T-helper 1 cell treated with Interleukin-12 subunit alpha and Interleukin-12 subunit beta and Interleukin-4 antibody, amounts not matched to agents 30 μg/mL and 1 μg/mL, for 36 hours (primary cell): ENCODE measurements at regions not wholly inside any gene's neighbourhood (a gene's known extent, or its start where the extent isn't known, plus 50 kb on each side); places are given as distances from the start of the nearest gene placed in this dataset.
"Not testable (repeated sequence)": the region's sequence is repeated elsewhere in the genome, so short reads cannot be mapped to it uniquely, and the experiment has no call there.

Experiments
- H3K27ac Mint-ChIP-seq: one replicate; pipeline ENCODE4 v1.8.0; 2021; ENCODE audit warnings: mild to moderate bottlenecking, mixed read lengths
- H3K27me3 Mint-ChIP-seq: one replicate; pipeline ENCODE4 v1.8.0; 2021; ENCODE audit warnings: low read depth, mixed read lengths
- H3K36me3 Mint-ChIP-seq: one replicate; pipeline ENCODE4 v1.8.0; 2021; ENCODE audit warnings: low read depth, mixed read lengths
- H3K4me1 Mint-ChIP-seq: one replicate; pipeline ENCODE4 v1.8.0; 2021; ENCODE audit warnings: low read depth, mixed read lengths
- H3K4me3 Mint-ChIP-seq: one replicate; pipeline ENCODE4 v1.8.0; 2021; ENCODE audit warnings: mild to moderate bottlenecking, moderate library complexity, mixed read lengths
- H3K9me3 Mint-ChIP-seq: one replicate; pipeline ENCODE4 v1.8.0; 2021; ENCODE audit warnings: mixed read lengths

DNA sequence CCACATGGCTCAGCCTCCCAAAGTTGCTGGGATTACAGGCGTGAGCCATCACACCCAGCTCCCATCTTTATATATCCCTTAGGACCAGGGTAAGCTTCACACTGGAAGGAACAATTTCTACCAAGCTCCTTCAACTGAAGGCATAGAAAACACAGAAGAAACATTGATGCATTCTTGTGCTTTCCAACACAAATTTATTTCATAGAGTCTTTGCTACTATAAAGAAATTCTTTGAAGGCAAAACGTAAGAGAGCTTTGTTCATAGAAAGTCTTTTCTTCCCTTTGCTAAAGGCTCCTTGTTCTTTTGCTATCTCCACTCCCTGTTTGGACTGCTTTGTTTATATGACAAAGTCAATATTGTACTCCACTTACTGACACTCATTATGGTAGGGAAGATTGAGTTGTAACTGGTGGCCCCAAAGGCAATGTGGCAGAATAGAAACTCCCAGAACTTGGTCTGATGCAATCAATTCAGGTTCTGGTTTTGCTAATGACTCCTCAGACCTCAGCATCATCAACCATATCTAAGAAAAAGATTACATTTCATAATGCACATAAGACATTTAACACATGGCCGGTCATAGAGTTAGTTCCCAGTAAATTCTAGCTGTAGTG is 97.4 kb upstream of the CLINT1 start:
- H3K27ac Mint-ChIP-seq: no peak overlapping the region
- H3K9me3 Mint-ChIP-seq: no peaks in the 10 kb centered on the region
- H3K27me3 Mint-ChIP-seq: peaks cover 28% of the 10 kb centered on the region
- peaks cover 1% of the 10 kb centered on the region for H3K4me1 Mint-ChIP-seq
- no peaks in the 10 kb centered on the region for H3K36me3 Mint-ChIP-seq
- H3K4me3 Mint-ChIP-seq: no peak overlapping the region

DNA sequence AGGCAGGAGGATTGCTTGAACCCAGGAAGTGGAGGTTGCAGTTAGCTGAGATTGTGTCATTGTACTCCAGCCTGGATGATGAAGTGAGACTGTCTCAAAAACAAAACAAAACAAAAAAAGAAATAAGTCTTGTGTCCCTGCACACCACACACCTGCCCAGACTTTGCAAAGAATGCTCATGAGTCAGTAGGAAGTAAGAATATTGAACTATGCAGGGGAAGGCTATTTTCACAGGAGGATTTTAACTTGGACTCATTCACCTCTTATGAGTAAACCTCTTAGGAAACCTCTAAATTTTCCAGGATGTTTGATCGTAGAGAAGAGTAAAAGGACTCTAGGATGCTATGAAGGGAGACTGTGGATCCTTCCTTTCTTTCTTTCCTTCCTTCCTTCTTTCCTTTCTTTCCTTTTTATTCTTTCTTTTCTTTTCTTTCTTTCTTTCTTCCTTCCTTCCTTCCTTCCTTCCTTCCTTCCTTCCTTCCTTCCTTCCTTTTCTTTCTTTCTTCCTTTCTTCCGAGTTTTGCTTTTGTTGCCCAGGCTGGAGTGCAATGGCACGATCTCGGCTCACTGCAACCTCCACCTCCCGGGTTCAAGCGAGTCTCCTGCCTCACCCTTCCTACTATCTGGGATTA is 96.7 kb upstream of the CLINT1 start:
- Mint-ChIP-seq H3K4me3 (no peak overlapping the region), H3K27me3 (peaks cover 22% of the 10 kb centered on the region), H3K9me3 (no peaks in the 10 kb centered on the region), H3K36me3 (no peaks in the 10 kb centered on the region), H3K4me1 (peaks cover 1% of the 10 kb centered on the region), H3K27ac (no peak overlapping the region)

DNA sequence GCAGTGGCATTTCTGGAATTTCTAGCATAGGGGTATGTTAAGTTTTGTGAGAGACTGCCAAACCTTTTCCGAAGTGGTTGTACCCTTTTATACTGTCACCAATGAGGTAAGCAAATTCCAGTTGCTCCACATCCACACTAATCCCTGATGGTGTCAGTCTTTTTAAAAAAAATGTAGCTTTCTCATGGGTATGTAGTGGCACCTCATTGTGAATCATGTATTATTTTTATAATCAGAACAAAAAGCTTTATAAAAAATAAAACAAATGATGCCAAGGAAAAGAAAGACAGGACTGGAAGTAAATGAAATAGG is 93.4 kb upstream of the CLINT1 start:
- peaks cover 6% of the 10 kb centered on the region for H3K4me1 Mint-ChIP-seq
- peaks cover 35% of the 10 kb centered on the region for H3K27me3 Mint-ChIP-seq
- no peaks in the 10 kb centered on the region for H3K9me3 Mint-ChIP-seq
- no peak overlapping the region for H3K4me3 Mint-ChIP-seq
- H3K36me3 Mint-ChIP-seq: no peaks in the 10 kb centered on the region
- no peak overlapping the region for H3K27ac Mint-ChIP-seq

DNA sequence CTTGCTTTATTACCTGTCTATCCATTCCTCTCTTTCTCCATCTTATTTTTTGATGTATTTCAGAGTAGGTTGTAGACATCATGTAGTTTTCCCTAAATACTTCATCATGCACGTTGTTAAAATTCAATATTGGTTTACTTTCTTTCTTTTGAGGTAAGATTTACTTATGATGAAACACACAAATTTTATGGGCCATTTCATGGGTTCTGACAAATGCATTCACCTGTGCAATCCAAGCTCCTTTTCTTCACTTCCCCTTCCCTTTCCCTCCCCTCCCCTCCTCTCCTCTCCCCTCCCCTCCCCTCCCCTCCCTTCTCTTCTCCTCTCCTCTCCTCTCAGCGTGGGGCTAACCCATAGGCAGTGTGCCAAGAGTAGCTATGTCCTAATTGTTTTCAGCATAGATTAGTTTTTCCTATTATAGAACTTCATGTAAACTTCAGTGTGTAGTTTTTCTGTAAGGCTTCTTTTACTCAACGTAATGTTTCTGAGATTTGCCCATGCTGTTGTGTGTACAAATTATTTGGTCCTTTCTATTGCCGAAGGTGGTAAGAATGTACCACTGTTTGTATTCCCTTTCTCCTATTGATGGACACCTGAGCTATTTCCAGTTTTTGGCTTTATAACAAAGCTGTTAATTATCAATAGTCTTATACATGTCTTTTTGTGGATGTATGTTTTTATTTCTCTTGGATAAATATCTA is 92.9 kb upstream of the CLINT1 start:
- H3K36me3 Mint-ChIP-seq: no peaks in the 10 kb centered on the region
- H3K9me3 Mint-ChIP-seq: no peaks in the 10 kb centered on the region
- H3K27me3 Mint-ChIP-seq: peaks cover 33% of the 10 kb centered on the region
- H3K4me3 Mint-ChIP-seq: no peak overlapping the region
- H3K27ac Mint-ChIP-seq: no peak overlapping the region
- H3K4me1 Mint-ChIP-seq: peaks cover 6% of the 10 kb centered on the region

DNA sequence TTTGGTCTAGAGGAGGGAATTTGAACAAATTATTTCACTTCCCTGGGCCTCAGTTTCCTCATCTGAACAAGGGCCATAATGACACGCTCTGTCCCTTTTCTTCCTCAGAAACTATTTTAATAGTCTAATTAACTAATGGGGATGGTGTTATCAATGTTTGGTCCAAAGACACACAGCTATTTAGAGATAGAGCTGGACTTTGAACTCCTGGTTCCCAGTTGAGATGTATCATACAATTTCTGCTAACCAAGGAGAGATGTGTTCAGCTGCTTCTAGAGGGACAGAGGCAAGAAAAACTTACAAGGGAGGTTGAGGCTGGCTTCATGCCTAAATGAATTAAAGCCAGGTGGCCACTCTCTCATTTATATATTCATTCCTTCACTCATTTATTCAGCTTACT is 90.6 kb upstream of the CLINT1 start:
- Mint-ChIP-seq H3K9me3 (no peaks in the 10 kb centered on the region), H3K27me3 (peaks cover 24% of the 10 kb centered on the region), H3K4me3 (no peak overlapping the region), H3K36me3 (no peaks in the 10 kb centered on the region), H3K27ac (no peak overlapping the region), H3K4me1 (peaks cover 5% of the 10 kb centered on the region)

DNA sequence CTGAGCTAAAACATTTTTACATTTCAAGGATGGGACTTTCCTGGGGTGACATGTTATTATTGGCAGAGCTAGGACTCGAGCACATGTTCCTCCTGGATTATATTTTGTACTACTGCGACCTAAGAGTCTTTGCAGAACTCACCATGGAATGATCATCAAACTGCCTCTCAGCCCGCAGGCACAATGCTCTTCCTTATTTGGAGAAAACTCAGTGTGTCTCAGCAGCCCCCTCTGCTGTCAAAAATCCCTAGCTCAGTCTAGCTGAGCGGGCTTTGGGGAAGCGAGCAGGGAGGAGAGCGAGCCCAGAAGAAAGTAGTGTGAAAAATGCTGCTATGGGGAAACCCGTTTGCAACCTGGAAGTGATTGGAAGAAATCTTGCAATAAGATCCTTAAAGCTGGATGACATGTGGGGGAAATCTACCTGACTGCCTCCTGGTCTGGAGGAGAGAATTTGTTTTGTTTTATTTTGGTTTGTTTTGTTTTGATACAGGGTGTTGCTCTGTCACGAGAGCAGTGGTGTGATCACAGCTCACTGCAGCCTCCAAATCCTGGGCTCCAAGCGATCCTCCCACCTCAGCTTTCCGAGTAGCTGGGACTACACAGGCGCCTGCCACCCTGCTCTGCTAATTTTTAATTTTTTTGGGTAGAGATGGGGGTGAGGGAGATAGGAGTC is 89.9 kb upstream of the CLINT1 start:
- Mint-ChIP-seq H3K4me3 (peak overlapping the region; percentile 5), H3K27ac (no peak overlapping the region), H3K36me3 (no peaks in the 10 kb centered on the region), H3K4me1 (peaks cover 5% of the 10 kb centered on the region), H3K27me3 (peaks cover 24% of the 10 kb centered on the region), H3K9me3 (no peaks in the 10 kb centered on the region)

DNA sequence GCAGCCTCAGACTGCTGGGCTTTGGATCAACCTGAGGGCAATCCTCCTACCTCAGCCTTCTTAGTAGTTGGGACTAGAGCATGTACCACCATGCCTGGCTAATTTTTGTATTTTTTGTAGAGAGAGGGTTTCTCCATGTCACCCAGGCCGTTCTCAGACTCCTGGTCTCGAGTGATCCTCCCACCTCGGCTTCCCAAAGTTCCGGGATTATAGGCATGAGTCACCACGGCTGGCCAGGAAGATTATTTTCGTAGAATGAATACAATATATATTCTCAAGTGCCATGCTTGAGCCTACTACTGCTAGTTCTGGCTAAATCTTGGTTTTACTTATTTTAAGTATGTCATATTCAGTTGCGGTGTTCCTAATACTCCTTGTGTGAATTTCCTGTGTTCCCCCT is 88.2 kb upstream of the CLINT1 start:
- no peak overlapping the region for H3K4me3 Mint-ChIP-seq
- H3K9me3 Mint-ChIP-seq: no peaks in the 10 kb centered on the region
- no peak overlapping the region for H3K27ac Mint-ChIP-seq
- H3K27me3 Mint-ChIP-seq: peaks cover 20% of the 10 kb centered on the region
- H3K36me3 Mint-ChIP-seq: no peaks in the 10 kb centered on the region
- peaks cover 5% of the 10 kb centered on the region for H3K4me1 Mint-ChIP-seq

DNA sequence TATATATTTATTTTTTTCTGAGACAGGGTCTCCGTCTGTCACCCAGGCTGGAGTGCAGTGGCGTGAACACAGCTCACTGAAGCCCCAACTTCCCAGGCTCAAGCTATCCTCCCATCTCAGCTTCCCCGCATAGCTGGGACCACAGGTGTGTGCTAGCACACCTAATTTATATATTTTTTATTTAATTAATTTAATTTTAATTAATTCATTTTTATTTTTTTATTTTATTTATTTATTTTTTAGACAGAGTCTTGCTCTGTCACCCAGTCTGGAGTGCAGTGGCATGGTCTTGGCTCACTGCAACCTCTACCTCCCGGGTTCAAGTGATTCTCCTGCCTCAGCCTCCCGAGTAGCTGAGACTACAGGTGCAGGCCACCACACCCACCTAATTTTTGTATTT is 86.9 kb upstream of the CLINT1 start:
- H3K4me3 Mint-ChIP-seq, H3K36me3 Mint-ChIP-seq, H3K27ac Mint-ChIP-seq, H3K9me3 Mint-ChIP-seq, H3K4me1 Mint-ChIP-seq: not testable (repeated sequence)
- H3K27me3 Mint-ChIP-seq: peaks cover 17% of the 10 kb centered on the region

DNA sequence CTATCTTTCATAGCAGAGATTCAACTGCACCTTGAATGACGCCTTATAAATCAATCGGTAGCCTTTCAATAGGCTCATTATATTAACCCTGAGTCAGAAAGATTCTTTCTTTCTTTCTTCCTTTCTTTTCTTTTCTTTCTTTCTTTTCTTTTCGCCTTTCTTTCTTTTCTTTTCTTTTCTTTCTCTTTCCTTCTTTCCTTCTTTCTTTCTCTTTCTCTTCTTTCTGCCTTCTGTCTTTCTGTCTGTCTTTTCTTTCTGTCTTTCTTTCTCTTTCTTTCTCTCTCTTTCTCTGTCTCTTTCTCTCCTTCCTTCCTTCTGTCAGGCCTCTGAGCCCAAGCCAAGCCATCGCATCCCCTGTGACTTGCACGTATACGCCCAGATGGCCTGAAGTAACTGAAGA is 86.0 kb upstream of the CLINT1 start:
- no peak overlapping the region for H3K4me3 Mint-ChIP-seq
- no peaks in the 10 kb centered on the region for H3K36me3 Mint-ChIP-seq
- peaks cover 5% of the 10 kb centered on the region for H3K4me1 Mint-ChIP-seq
- H3K27me3 Mint-ChIP-seq: peaks cover 12% of the 10 kb centered on the region
- H3K9me3 Mint-ChIP-seq: no peaks in the 10 kb centered on the region
- H3K27ac Mint-ChIP-seq: no peak overlapping the region

DNA sequence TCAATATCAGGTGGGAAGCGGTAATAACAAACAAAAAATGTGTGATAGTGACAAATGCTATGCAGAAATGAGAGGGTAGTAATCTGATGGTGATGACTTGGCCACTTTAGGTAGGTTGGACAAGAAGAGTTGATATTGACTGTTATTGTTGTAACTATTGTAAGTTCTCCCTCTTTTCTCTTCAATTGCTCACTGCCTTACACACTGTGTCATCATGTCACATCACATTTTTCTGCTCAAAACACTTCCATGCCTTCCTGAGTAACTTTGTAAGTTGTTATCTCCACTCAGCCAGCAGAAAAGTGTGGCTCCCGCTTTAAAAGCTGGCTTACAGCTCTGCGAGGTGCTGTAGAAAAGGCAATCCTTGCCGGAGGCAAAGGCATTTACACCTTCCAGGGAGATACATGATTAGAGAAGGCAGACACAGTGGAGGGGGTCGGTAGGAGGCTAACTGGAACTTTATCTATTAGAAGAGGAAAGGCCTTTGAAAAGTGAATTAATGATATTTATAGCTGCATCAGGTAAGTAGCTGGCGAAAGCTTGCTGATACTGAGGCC is 85.2 kb upstream of the CLINT1 start:
- Mint-ChIP-seq H3K27ac (no peak overlapping the region), H3K4me3 (no peak overlapping the region), H3K27me3 (peaks cover 5% of the 10 kb centered on the region), H3K4me1 (peaks cover 5% of the 10 kb centered on the region), H3K9me3 (no peaks in the 10 kb centered on the region), H3K36me3 (no peaks in the 10 kb centered on the region)

DNA sequence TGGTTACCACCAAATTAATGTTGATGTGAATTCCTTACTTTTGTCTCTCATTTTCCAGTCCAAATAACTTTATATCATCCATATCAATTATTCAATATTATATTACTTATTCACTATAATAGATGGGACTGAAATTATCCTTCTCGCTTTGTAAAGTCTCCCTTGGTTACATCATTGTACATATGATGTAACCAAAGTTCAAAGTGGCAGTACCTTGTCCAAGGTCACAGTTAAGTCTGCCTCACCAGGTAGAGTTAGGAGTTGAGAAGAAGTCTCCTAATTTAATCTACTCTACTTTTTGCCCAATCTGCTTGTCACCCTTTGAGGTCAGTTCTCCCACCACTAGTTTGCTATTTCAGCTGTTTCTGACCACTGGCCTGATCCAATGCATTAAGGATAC is 83.7 kb upstream of the CLINT1 start:
- no peaks in the 10 kb centered on the region for H3K27me3 Mint-ChIP-seq
- H3K4me3 Mint-ChIP-seq: no peak overlapping the region
- no peaks in the 10 kb centered on the region for H3K36me3 Mint-ChIP-seq
- H3K27ac Mint-ChIP-seq: no peak overlapping the region
- H3K9me3 Mint-ChIP-seq: no peaks in the 10 kb centered on the region
- no peaks in the 10 kb centered on the region for H3K4me1 Mint-ChIP-seq

DNA sequence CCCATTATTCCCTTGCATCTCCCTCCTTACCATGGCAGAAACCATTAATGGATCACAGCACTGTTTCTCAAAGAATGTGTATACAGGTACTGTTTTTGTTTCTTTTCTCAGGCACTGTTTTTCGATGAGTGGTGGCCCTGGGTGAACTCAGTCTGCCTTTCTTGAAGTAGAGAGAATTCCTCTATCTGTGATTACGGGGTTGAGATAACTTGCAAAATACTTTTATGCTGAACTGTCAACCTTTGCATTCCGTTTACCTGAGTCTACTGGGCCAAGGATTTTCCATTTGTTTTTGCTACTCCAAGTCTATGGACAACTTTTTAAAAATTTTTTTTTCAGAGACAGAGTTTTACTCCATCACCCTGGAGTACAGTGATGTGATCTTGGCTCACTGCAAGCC is 82.7 kb upstream of the CLINT1 start:
- Mint-ChIP-seq H3K36me3 (no peaks in the 10 kb centered on the region), H3K4me1 (no peaks in the 10 kb centered on the region)

DNA sequence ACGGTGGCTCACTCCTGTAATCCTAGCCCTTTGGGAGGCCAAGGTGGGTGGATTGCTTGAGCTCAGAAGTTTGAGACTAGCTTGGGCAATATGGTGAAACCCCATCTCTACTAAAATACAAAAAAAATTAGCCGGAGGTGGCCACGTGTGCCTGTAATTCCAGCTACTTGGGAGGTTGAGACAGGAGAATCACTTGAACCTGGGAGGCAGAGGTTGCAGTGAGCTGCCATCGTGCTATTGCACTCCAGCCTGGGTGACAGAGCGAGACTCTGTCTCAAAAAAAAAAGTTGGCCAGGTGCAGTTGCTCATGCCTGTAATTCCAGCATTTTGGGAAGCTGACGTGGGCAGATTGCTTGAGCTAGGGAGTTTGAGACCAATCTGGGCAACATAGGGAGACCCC is 79.2 kb upstream of the CLINT1 start:
- H3K4me3 Mint-ChIP-seq, H3K36me3 Mint-ChIP-seq, H3K4me1 Mint-ChIP-seq, H3K27me3 Mint-ChIP-seq, H3K27ac Mint-ChIP-seq: not testable (repeated sequence)
- peaks cover 20% of the 10 kb centered on the region for H3K9me3 Mint-ChIP-seq

More for the DNA sequence above, 82.7 kb upstream of the CLINT1 start:
- Mint-ChIP-seq H3K9me3 (peaks cover 3% of the 10 kb centered on the region), H3K27ac (no peak overlapping the region), H3K4me3 (no peak overlapping the region), H3K27me3 (no peaks in the 10 kb centered on the region)

DNA sequence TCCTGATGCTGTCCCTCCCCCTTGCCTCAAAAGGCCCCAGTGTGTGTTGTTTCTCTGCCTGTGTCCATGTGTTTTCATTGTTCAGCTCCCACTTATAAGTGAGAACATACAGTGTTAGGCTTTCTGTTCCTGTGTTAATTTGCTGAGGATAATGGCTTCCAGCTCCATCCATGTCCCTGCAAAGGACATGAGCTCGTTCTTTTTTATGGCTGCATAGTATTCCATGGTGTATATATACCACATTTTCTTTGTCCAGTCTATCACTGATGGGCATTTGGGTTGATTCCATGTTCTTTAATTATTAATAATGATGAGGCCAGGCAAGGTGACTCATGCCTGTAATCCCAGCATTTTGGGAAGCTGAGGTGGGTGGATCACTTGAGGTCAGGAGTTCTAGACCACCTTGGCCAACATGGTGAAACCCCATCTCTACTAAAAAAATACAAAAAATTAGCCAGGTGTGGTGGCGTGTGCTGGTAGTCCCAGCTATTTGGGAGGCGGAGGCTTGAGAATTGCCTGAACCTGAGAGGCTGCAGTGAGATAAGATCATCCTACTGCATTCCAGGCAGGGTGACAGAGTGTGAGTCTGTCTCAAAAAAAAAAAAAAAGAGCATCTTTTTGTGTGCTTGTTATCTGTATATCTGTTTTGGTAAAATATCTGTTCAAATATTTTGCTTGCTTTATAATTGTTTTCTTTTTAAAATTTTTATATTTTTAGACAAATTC is 78.0 kb upstream of the CLINT1 start:
- H3K27me3 Mint-ChIP-seq, H3K4me3 Mint-ChIP-seq, H3K36me3 Mint-ChIP-seq, H3K27ac Mint-ChIP-seq, H3K4me1 Mint-ChIP-seq: not testable (repeated sequence)
- H3K9me3 Mint-ChIP-seq: peaks cover 20% of the 10 kb centered on the region
